ENCODE measurements at regions not wholly inside any gene's neighbourhood (a gene's known extent, or its start where the extent isn't known, plus 50 kb on each side); places are given as distances from the start of the nearest gene placed in this dataset.

GRCh38 chr14:58711382-58711781, 73.6 kb downstream of the DACT1 start:
- TF ChIP-seq POLR2A (IDR thresholded peaks at IDR 0.05; ENCODE audit: low read depth, low read length), result no peak
- no peak for TF ChIP-seq TAF1 (IDR thresholded peaks at IDR 0.05; ENCODE audit: borderline replicate concordance, low read depth, low read length)
